Stimulated activated CD8-positive, alpha-beta memory T cell treated with anti-CD3 and anti-CD28 coated beads, Interleukin-15, amount 100 ng/mL, for 1 hour (primary cell): ENCODE measurements at regions not wholly inside any gene's neighbourhood (a gene's known extent, or its start where the extent isn't known, plus 50 kb on each side); places are given as distances from the start of the nearest gene placed in this dataset.
"Not testable (repeated sequence)": the region's sequence is repeated elsewhere in the genome, so short reads cannot be mapped to it uniquely, and the experiment has no call there.

ENCODE experiments used
- DNase-seq: peaks from one replicate; pipeline ENCODE4 v3.0.0-alpha.2; 2020; ENCODE audit warnings: low read depth

- no peak for DNase-seq
These were observed 310.3 kb upstream of the DLGAP1 start for GRCh38 chr18:4765401-4765800.

- DNase-seq, result no peak
These were observed 307.2 kb upstream of the DLGAP1 start for GRCh38 chr18:4762330-4762729.

- DNase-seq, result no peak
These were observed 303.9 kb upstream of the DLGAP1 start for GRCh38 chr18:4758980-4759379.

- no peak for DNase-seq
These were observed 300.7 kb upstream of the DLGAP1 start for GRCh38 chr18:4755848-4756247.

GRCh38 chr18:4753151-4753550 is 298.0 kb upstream of the DLGAP1 start:
- DNase-seq, result not testable (repeated sequence)

GRCh38 chr18:4751523-4751922 is 296.4 kb upstream of the DLGAP1 start:
- DNase-seq, result no peak

- no peak for DNase-seq
These were observed 295.6 kb upstream of the DLGAP1 start for GRCh38 chr18:4750393-4751346.

GRCh38 chr18:4748975-4749374 is 293.9 kb upstream of the DLGAP1 start:
- no peak for DNase-seq

GRCh38 chr18:4734903-4735302 is 279.8 kb upstream of the DLGAP1 start:
- no peak for DNase-seq

GRCh38 chr18:4734021-4734420 is 278.9 kb upstream of the DLGAP1 start:
- no peak for DNase-seq

GRCh38 chr18:4721545-4721944 is 266.4 kb upstream of the DLGAP1 start:
- DNase-seq, result no peak

- DNase-seq, result no peak
These were observed 265.4 kb upstream of the DLGAP1 start for GRCh38 chr18:4720518-4720917.

GRCh38 chr18:4705894-4706293 is 250.8 kb upstream of the DLGAP1 start:
- no peak for DNase-seq

GRCh38 chr18:4704781-4705180 is 249.7 kb upstream of the DLGAP1 start:
- DNase-seq, result no peak

- no peak for DNase-seq
These were observed 236.7 kb upstream of the DLGAP1 start for GRCh38 chr18:4691836-4692235.

- not testable (repeated sequence) for DNase-seq
These were observed 223.6 kb upstream of the DLGAP1 start for GRCh38 chr18:4678685-4679084.

GRCh38 chr18:4677006-4677405 is 221.9 kb upstream of the DLGAP1 start:
- DNase-seq, result no peak

GRCh38 chr18:4672162-4672561 is 217.1 kb upstream of the DLGAP1 start:
- DNase-seq, result no peak

GRCh38 chr18:4658804-4659203 is 203.7 kb upstream of the DLGAP1 start:
- no peak for DNase-seq

GRCh38 chr18:4653418-4653817 is 198.3 kb upstream of the DLGAP1 start:
- DNase-seq, result no peak

GRCh38 chr18:4641771-4642368 is 186.8 kb upstream of the DLGAP1 start:
- DNase-seq, result no peak

GRCh38 chr18:4640349-4641012 is 185.4 kb upstream of the DLGAP1 start:
- no peak for DNase-seq
